Iris pigment epithelial cell (primary cell): ENCODE measurements at regions not wholly inside any gene's neighbourhood (a gene's known extent, or its start where the extent isn't known, plus 50 kb on each side); places are given as distances from the start of the nearest gene placed in this dataset.

Experiments
- DNase-seq: peaks from one replicate; pipeline ENCODE4 v3.0.0-alpha.2; 2011; ENCODE audit warnings: low read depth

GRCh38 chr12:90399357-90399756 is 555.6 kb downstream of the CCER1 start:
- DNase-seq, result no peak

- DNase-seq, result no peak
Measured at GRCh38 chr12:90398285-90398836, 556.6 kb downstream of the CCER1 start.

GRCh38 chr12:90396556-90396955 is 558.4 kb downstream of the CCER1 start:
- no peak for DNase-seq

- no peak for DNase-seq
Measured at GRCh38 chr12:90393652-90394051, 561.3 kb downstream of the CCER1 start.

- no peak for DNase-seq
Measured at GRCh38 chr12:90393089-90393488, 561.9 kb downstream of the CCER1 start.

- no peak for DNase-seq
Measured at GRCh38 chr12:90390947-90391346, 564.0 kb downstream of the CCER1 start.

- no peak for DNase-seq
Measured at GRCh38 chr12:90368081-90368480, 586.9 kb downstream of the CCER1 start.

- DNase-seq, result peak; percentile 42
Measured at GRCh38 chr12:90366286-90366685, 588.7 kb downstream of the CCER1 start.

GRCh38 chr12:90360300-90360699 is 594.7 kb downstream of the CCER1 start:
- no peak for DNase-seq

- no peak for DNase-seq
Measured at GRCh38 chr12:90355711-90356355, 599.1 kb downstream of the CCER1 start.

- DNase-seq, result no peak
Measured at GRCh38 chr12:90343966-90344365, 611.0 kb downstream of the CCER1 start.

GRCh38 chr12:90342081-90342480 is 612.9 kb downstream of the CCER1 start:
- DNase-seq, result no peak

- DNase-seq, result no peak
Measured at GRCh38 chr12:90339837-90340236, 615.1 kb downstream of the CCER1 start.

GRCh38 chr12:90338365-90338764 is 616.6 kb downstream of the CCER1 start:
- no peak for DNase-seq

GRCh38 chr12:90337018-90337417 is 618.0 kb downstream of the CCER1 start:
- DNase-seq, result no peak

GRCh38 chr12:90335566-90335965 is 619.4 kb downstream of the CCER1 start:
- DNase-seq, result no peak

GRCh38 chr12:90333939-90334338 is 621.0 kb downstream of the CCER1 start:
- DNase-seq, result peak; percentile 26

- no peak for DNase-seq
Measured at GRCh38 chr12:90333424-90333823, 621.6 kb downstream of the CCER1 start.

GRCh38 chr12:90331821-90332220 is 623.2 kb downstream of the CCER1 start:
- DNase-seq, result no peak

GRCh38 chr12:90331262-90331661 is 622.6 kb upstream of the ATP2B1 start:
- DNase-seq, result no peak

GRCh38 chr12:90327793-90328743 is 619.4 kb upstream of the ATP2B1 start:
- DNase-seq, result no peak

- DNase-seq, result no peak
Measured at GRCh38 chr12:90323217-90323616, 614.6 kb upstream of the ATP2B1 start.

- no peak for DNase-seq
Measured at GRCh38 chr12:90322006-90322405, 613.4 kb upstream of the ATP2B1 start.
